ENCODE measurements at regions not wholly inside any gene's neighbourhood (a gene's known extent, or its start where the extent isn't known, plus 50 kb on each side); places are given as distances from the start of the nearest gene placed in this dataset.

DNA sequence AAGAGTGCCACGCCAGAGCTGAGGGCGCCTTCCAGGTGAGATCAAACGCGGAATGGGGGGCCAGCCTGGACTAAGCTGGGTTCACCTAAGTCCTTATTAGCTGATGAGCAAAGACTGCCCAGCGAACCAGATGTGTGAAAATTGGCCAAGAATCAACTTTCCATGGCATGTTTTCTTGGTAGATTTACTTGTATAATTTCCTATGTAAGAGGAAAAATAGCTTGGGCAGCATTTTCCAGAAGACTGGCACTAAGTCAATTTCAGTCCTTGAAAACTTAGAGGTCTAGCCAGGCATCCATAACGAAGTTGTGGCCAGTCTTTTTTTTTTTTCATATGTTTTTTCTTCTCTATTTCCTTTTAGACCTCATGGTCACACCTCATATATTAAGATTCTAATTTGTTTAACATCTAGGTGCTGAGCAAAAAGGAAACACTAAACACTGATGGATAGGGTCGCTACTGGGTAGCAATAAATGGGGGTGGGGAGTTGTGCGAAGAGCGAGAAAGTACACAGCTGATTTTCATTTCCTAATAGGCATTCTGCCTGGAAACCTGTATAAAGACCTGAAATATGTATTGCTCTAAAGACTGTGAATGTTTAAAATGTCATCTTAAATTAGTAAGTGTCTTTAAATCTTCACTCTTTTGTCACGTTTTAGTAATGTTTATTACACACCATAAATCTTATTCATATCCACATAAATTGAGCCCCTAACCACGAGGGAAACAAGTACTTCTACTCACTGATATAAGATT lies 188.8 kb downstream of the CD83 start:
- TF ChIP-seq SIN3A (IDR thresholded peaks at IDR 0.05; ENCODE audit: borderline replicate concordance, insufficient read depth, low read length) = no peak
- TF ChIP-seq, protein P1, sequence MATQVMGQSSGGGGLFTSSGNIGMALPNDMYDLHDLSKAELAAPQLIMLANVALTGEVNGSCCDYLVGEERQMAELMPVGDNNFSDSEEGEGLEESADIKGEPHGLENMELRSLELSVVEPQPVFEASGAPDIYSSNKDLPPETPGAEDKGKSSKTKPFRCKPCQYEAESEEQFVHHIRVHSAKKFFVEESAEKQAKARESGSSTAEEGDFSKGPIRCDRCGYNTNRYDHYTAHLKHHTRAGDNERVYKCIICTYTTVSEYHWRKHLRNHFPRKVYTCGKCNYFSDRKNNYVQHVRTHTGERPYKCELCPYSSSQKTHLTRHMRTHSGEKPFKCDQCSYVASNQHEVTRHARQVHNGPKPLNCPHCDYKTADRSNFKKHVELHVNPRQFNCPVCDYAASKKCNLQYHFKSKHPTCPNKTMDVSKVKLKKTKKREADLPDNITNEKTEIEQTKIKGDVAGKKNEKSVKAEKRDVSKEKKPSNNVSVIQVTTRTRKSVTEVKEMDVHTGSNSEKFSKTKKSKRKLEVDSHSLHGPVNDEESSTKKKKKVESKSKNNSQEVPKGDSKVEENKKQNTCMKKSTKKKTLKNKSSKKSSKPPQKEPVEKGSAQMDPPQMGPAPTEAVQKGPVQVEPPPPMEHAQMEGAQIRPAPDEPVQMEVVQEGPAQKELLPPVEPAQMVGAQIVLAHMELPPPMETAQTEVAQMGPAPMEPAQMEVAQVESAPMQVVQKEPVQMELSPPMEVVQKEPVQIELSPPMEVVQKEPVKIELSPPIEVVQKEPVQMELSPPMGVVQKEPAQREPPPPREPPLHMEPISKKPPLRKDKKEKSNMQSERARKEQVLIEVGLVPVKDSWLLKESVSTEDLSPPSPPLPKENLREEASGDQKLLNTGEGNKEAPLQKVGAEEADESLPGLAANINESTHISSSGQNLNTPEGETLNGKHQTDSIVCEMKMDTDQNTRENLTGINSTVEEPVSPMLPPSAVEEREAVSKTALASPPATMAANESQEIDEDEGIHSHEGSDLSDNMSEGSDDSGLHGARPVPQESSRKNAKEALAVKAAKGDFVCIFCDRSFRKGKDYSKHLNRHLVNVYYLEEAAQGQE (IDR thresholded peaks at IDR 0.05; ENCODE audit: insufficient read depth in 1 of 2, low read depth in 2 of 2, low read length in 2 of 2) = no peak
- no peak for TF ChIP-seq TAF1 (IDR thresholded peaks at IDR 0.05; ENCODE audit: borderline replicate concordance, insufficient read depth, low read length)

DNA sequence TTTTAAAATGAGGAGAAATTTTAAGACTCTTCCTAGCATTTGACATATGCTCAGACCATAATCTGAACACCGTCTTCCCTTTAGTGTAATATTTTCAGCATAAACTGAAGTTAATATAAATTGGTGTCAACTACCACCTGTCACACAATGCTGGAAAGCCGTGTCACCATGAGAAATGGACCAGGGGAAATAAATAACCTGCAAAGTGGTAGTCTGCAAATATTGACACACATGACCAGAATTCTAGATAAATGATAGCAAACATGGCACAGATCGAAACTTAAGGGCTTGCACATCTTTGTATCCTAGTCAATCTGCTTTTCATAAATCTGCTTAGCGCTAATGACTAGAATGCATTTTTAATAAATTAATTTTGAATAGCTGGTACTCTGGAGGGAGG lies 191.9 kb downstream of the CD83 start:
- TF ChIP-seq FOXP2 (optimal IDR thresholded peaks at IDR 0.05; ENCODE audit: borderline replicate concordance, extremely low read depth, extremely low read length, insufficient read depth) (no peak), SIN3A (IDR thresholded peaks at IDR 0.05; ENCODE audit: borderline replicate concordance, insufficient read depth, low read length) (no peak), POLR2AphosphoS5 (IDR thresholded peaks at IDR 0.05; ENCODE audit: low read depth, low read length) (no peak), TAF1 (IDR thresholded peaks at IDR 0.05; ENCODE audit: borderline replicate concordance, insufficient read depth, low read length) (no peak)
- TF ChIP-seq, protein P1 (IDR thresholded peaks at IDR 0.05; ENCODE audit: insufficient read depth in 1 of 2, low read depth in 2 of 2, low read length in 2 of 2) = no peak

DNA sequence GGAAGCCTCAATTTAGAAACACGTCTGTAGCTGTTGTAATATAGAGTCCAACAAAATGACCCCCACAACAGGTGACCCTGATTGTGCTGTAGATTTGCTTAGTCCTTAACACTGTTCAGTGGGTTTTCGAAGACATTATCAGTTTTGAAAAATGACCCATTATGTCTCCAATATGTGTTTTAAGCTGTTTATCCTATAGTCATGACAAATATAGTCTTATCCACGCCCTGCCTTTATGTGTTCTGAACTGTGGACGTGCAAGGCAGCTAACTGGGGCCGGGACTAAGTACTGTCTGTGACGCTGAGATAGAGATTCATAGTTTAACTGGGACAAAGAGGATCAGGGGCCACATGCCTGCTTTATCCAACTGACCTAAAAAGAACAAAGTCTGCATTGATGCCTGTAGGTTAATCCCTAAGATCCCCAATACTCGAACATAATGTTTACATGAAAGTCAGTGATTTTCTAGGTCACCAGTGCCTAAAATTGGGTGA lies 192.4 kb downstream of the CD83 start:
- TF ChIP-seq TAF1 (IDR thresholded peaks at IDR 0.05; ENCODE audit: borderline replicate concordance, insufficient read depth, low read length) (no peak), SIN3A (IDR thresholded peaks at IDR 0.05; ENCODE audit: borderline replicate concordance, insufficient read depth, low read length) (no peak), FOXP2 (optimal IDR thresholded peaks at IDR 0.05; ENCODE audit: borderline replicate concordance, extremely low read depth, extremely low read length, insufficient read depth) (no peak), POLR2AphosphoS5 (IDR thresholded peaks at IDR 0.05; ENCODE audit: low read depth, low read length) (no peak)
- TF ChIP-seq, protein P1 (IDR thresholded peaks at IDR 0.05; ENCODE audit: insufficient read depth in 1 of 2, low read depth in 2 of 2, low read length in 2 of 2) = no peak

DNA sequence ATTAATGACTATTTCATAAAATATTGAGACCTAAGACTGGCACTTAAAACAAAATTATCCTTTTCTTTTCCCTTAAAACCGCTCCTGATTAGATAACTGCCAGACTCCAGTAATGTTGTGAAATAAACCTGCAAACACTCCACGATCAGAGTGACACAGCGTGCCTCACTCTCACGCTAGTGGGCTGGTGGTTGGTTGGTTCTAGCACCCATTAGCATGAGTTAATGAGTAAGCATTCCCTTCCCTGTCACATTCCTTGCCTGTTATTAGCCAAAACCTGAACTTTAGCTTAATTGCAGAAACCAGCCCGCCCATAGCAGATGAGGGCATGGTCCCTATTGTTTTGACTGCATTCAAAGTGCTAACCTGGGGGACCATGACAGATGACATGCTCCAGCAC lies 193.4 kb downstream of the CD83 start:
- no peak for TF ChIP-seq FOXP2 (optimal IDR thresholded peaks at IDR 0.05; ENCODE audit: borderline replicate concordance, extremely low read depth, extremely low read length, insufficient read depth)
- no peak for TF ChIP-seq SIN3A (IDR thresholded peaks at IDR 0.05; ENCODE audit: borderline replicate concordance, insufficient read depth, low read length)
- TF ChIP-seq TAF1 (IDR thresholded peaks at IDR 0.05; ENCODE audit: borderline replicate concordance, insufficient read depth, low read length) = no peak
- TF ChIP-seq, protein P1 (IDR thresholded peaks at IDR 0.05; ENCODE audit: insufficient read depth in 1 of 2, low read depth in 2 of 2, low read length in 2 of 2) = no peak
- no peak for TF ChIP-seq POLR2AphosphoS5 (IDR thresholded peaks at IDR 0.05; ENCODE audit: low read depth, low read length)
